Tibial nerve (tissue), 4 donors: ENCODE measurements at regions not wholly inside any gene's neighbourhood (a gene's known extent, or its start where the extent isn't known, plus 50 kb on each side); places are given as distances from the start of the nearest gene placed in this dataset.

Source experiments
- DNase-seq, 2 donors: peaks; one replicate each; pipeline ENCODE4 v3.0.0-alpha.2; 2019; ENCODE audit warnings: low spot score in 2 of 2
- H3K27ac ChIP-seq, 4 donors: fragments of 200-600 bp; sonication (generic) in 3 of 4; one replicate each; pipeline ENCODE4 v1.5.1; 2017 to 2019; ENCODE audit warnings: mild to moderate bottlenecking in 1 of 4
- H3K27me3 ChIP-seq, 2 donors: fragments of 200-600 bp; sonication (generic) in 1 of 2; one replicate each; pipeline versions ENCODE4 v1.5.1 to v1.6.0; 2017 to 2019
- H3K36me3 ChIP-seq, 3 donors: fragments of 200-600 bp; sonication (generic); one replicate each; pipeline ENCODE4 v1.5.1; 2018 to 2019
- H3K4me1 ChIP-seq, 4 donors: fragments of 200-600 bp; sonication (generic) in 3 of 4; one replicate each; pipeline ENCODE4 v1.5.1; 2017 to 2019
- H3K4me3 ChIP-seq, 4 donors: fragments of 200-600 bp; sonication (generic) in 3 of 4; one replicate each; pipeline ENCODE4 v1.5.1; 2017 to 2019; ENCODE audit warnings: mild to moderate bottlenecking in 1 of 4, moderate library complexity in 1 of 4
- H3K9me3 ChIP-seq, 4 donors: fragments of 200-600 bp; sonication (generic) in 3 of 4; one replicate each; pipeline ENCODE4 v1.5.1; 2017 to 2019
- EP300 ChIP-seq, 2 donors: sonication (generic); formaldehyde crosslinking; IDR thresholded peaks; one replicate each; pipeline ENCODE4 v1.6.1; 2017; ENCODE audit warnings: antibody characterized with exemption in 2 of 2, mild to moderate bottlenecking in 1 of 2
- POLR2A ChIP-seq, 2 donors: fragments of 450-650 bp; IDR thresholded peaks; one replicate each; pipeline ENCODE4 v1.6.1; 2017; ENCODE audit warnings: antibody characterized with exemption in 2 of 2, mild to moderate bottlenecking in 2 of 2, moderate library complexity in 2 of 2
- WGBS, 2 donors: methylation state at CpG; one replicate each; pipeline ENCODE4 v1.1.5; 2018; 5-methylcytosine and 5-hydroxymethylcytosine counted together
- TF ChIP-seq, protein P1 (sequence below), 5 experiments: fragments of 200-600 bp in 3 of 5; fragments of 450-650 bp in 2 of 5; sonication (generic) in 3 of 5; IDR thresholded peaks; one replicate each; pipeline ENCODE4 v1.5.1; 2016 to 2019; ENCODE audit warnings: antibody characterized with exemption in 5 of 5, mild to moderate bottlenecking in 3 of 5, moderate library complexity in 2 of 5

DNA sequence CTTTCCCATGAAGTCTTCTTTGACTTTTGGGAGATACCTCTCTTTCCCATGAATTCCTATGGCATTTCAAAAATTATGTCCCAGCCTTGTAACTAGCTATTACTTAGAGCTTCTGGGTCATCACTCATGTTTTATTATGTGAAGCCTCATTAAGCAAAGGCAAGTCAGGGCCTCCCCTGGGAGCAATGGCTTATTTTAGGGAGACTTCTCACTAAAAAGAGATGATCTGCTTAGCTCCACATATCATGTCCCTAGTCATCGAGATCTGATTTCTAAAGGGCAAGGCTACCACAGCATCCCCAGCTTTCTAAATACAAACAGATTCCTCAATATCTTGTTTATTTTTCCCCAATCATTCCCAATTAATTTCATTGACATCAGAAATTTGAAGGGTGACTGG is 154.0 kb upstream of the MANEA start:
- Histone ChIP-seq H3K9me3 (peaks cover 0 to 20% (median 0%) of the 10 kb centered on the region in 4 donors), H3K4me1 (no peaks in the 10 kb centered on the region), H3K36me3 (no peaks in the 10 kb centered on the region), H3K4me3 (no peak overlapping the region), H3K27me3 (no peaks in the 10 kb centered on the region), H3K27ac (no peak overlapping the region)
- TF ChIP-seq POLR2A (IDR thresholded peaks at IDR 0.05) = no peak
- 84 to 85% methylated on average over 1 of the region's 1 CpG for WGBS, 2 donors
- no peak for DNase-seq

DNA sequence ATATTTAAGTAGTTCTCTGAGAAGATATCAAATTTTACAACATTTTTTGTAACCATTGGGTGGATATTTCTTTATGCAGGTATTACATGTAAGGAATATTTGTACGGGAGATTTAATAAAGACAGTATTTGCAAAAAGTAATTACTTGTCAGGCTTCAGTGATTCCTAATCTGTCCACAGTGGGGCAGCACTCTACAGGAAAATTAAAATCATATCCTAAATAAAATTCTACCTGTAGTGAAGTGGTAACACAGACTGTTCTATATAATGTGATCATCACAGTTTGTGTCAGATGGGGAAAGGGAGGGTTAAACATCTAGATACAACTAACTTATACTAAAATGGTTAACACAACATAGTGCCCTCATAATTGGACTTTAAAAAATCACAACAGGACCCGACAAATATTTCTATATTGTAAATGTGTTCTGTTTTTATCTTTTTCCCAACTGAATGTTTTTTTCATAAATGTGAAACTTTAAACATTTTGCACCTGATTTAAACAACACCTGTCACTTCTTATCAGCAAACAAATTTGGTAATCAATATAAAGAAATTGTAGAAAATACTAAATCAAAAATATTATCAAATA is 145.6 kb upstream of the MANEA start:
- H3K27me3 ChIP-seq = no peaks in the 10 kb centered on the region
- TF ChIP-seq POLR2A (IDR thresholded peaks at IDR 0.05) = no peak
- TF ChIP-seq, protein P1, sequence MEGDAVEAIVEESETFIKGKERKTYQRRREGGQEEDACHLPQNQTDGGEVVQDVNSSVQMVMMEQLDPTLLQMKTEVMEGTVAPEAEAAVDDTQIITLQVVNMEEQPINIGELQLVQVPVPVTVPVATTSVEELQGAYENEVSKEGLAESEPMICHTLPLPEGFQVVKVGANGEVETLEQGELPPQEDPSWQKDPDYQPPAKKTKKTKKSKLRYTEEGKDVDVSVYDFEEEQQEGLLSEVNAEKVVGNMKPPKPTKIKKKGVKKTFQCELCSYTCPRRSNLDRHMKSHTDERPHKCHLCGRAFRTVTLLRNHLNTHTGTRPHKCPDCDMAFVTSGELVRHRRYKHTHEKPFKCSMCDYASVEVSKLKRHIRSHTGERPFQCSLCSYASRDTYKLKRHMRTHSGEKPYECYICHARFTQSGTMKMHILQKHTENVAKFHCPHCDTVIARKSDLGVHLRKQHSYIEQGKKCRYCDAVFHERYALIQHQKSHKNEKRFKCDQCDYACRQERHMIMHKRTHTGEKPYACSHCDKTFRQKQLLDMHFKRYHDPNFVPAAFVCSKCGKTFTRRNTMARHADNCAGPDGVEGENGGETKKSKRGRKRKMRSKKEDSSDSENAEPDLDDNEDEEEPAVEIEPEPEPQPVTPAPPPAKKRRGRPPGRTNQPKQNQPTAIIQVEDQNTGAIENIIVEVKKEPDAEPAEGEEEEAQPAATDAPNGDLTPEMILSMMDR (IDR thresholded peaks at IDR 0.05) = peak; percentile 52 to 68 (median 57)
- DNase-seq = peak; percentile 18 to 69
- no peaks in the 10 kb centered on the region for H3K9me3 ChIP-seq
- H3K4me3 ChIP-seq = no peak overlapping the region
- no peaks in the 10 kb centered on the region for H3K36me3 ChIP-seq
- WGBS, 2 donors = 48% methylated on average over 2 of the region's 2 CpGs
- H3K27ac ChIP-seq = no peak overlapping the region
- H3K4me1 ChIP-seq = no peaks in the 10 kb centered on the region

GRCh38 chr6:95439741-95440140 is 137.6 kb upstream of the MANEA start:
- 92 to 93% methylated on average over 2 of the region's 2 CpGs for WGBS, 2 donors
- H3K9me3 ChIP-seq = peaks cover 0 to 3% (median 0%) of the 10 kb centered on the region in 4 donors
- no peaks in the 10 kb centered on the region for H3K27me3 ChIP-seq
- no peaks in the 10 kb centered on the region for H3K4me1 ChIP-seq
- TF ChIP-seq, protein P1 (IDR thresholded peaks at IDR 0.05) = no peak
- TF ChIP-seq POLR2A (IDR thresholded peaks at IDR 0.05) = no peak
- no peak for TF ChIP-seq EP300 (IDR thresholded peaks at IDR 0.05)
- DNase-seq = no peak
- no peak overlapping the region for H3K4me3 ChIP-seq
- H3K27ac ChIP-seq = no peak overlapping the region
- no peaks in the 10 kb centered on the region for H3K36me3 ChIP-seq

DNA sequence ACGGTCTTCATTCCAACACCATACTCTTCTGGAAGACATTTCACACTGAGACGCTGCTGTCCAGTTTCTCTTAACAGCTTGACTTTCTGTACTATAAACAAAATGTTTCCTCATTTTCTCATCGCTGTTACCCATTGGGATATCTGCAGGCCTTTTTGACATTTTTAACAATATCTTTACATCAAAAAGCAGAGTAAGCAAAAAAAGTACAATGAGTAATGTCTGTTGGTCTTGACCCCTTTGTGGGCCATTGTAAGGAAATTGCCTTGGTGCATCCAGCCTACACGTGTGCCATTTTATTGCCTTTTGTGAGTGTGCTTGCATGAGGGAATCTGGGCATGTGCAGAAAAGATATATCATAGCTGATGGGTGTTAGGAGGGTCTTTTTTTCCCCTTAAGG is 129.1 kb upstream of the MANEA start:
- DNase-seq = no peak
- H3K36me3 ChIP-seq = no peaks in the 10 kb centered on the region
- no peak overlapping the region for H3K27ac ChIP-seq
- H3K4me1 ChIP-seq = no peaks in the 10 kb centered on the region
- no peaks in the 10 kb centered on the region for H3K27me3 ChIP-seq
- WGBS, 2 donors = 75 to 77% methylated on average over 4 of the region's 4 CpGs
- H3K4me3 ChIP-seq = no peak overlapping the region
- no peaks in the 10 kb centered on the region for H3K9me3 ChIP-seq
- TF ChIP-seq EP300 (IDR thresholded peaks at IDR 0.05) = no peak
- no peak for TF ChIP-seq POLR2A (IDR thresholded peaks at IDR 0.05)
- TF ChIP-seq, protein P1 (IDR thresholded peaks at IDR 0.05) = no peak

DNA sequence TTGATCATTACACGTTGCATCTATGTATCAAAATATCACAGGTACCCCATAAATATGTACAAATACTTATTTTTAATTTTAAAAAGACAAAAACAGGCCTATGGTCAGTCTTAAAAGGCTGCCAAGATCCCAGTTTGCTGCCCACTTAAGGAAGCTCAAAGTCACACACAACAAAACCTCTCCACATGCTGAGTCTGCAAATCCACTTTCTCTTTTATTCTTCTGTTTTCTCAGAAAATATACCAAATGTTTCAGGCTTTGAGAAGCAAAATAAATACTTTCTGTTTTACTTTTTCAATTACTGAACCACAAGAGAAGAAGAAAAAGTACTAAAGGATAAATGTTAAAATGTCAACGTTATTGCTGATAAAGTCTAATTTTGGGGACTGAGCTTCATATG is 107.8 kb upstream of the MANEA start:
- TF ChIP-seq EP300 (IDR thresholded peaks at IDR 0.05) (no peak), POLR2A (IDR thresholded peaks at IDR 0.05) (no peak)
- TF ChIP-seq, protein P1 (IDR thresholded peaks at IDR 0.05) = no peak
- Histone ChIP-seq H3K36me3 (no peaks in the 10 kb centered on the region), H3K9me3 (no peaks in the 10 kb centered on the region), H3K4me3 (no peak overlapping the region), H3K4me1 (no peaks in the 10 kb centered on the region), H3K27ac (no peak overlapping the region), H3K27me3 (no peaks in the 10 kb centered on the region)
- DNase-seq = no peak
- WGBS, 2 donors = 67 to 81% methylated on average over 2 of the region's 2 CpGs

DNA sequence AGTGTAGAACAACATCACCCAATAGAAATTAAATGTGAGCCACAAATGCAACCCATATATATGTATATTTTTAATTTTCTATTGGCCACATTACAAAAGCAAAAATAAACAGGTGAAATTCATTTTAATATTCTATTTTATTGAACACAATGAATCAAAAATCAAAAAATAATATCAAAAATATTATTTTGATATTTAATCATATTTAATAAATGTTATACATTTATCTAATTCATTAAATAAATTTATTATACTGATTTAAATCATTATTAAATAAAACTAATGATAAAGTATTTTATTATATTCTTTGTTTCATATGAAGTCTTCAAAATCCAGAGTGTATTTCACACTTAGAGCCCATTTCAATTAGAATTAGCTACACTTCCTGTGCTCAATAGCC is 98.4 kb upstream of the MANEA start:
- Histone ChIP-seq H3K27ac (no peak overlapping the region), H3K9me3 (no peaks in the 10 kb centered on the region), H3K36me3 (no peaks in the 10 kb centered on the region), H3K4me3 (no peak overlapping the region), H3K27me3 (no peaks in the 10 kb centered on the region), H3K4me1 (no peaks in the 10 kb centered on the region)
- no peak for DNase-seq
- TF ChIP-seq EP300 (IDR thresholded peaks at IDR 0.05) (no peak), POLR2A (IDR thresholded peaks at IDR 0.05) (no peak)
- TF ChIP-seq, protein P1 (IDR thresholded peaks at IDR 0.05) = no peak
